Endothelial cell of umbilical vein (primary cell): ENCODE measurements at regions not wholly inside any gene's neighbourhood (a gene's known extent, or its start where the extent isn't known, plus 50 kb on each side); places are given as distances from the start of the nearest gene placed in this dataset.

Source experiments
- BruUV-seq: library from RNA; stranded (reverse); fragments of 400-500 nt; replicated peaks from 2 replicates; lab custom pipeline; 2021; lab: Mats Ljungman, UMichigan
- CTCF ChIA-PET: fragments of 300-600, 350-600 bp; sonication (Branson Sonifier 250); formaldehyde crosslinking; loops from one replicate; lab custom pipeline; 2021; ENCODE audit warnings: antibody characterized with exemption, inconsistent platforms; lab: Charles Lee
- POLR2A ChIA-PET: fragments of 300-600, 350-600 bp; sonication (Branson Sonifier 250); formaldehyde crosslinking; loops from one replicate; lab custom pipeline; 2021; ENCODE audit warnings: antibody characterized with exemption, inconsistent platforms; lab: Charles Lee
- DNase-seq: peaks from one replicate; pipeline ENCODE4 v3.0.0-alpha.2; 2011; ENCODE audit warnings: low read depth, low spot score
- FAIRE-seq: peaks from 2 replicates; lab custom pipeline; 2011; peaks lifted over from hg19 to GRCh38; lab: Jason Lieb, UNC
- H2AFZ ChIP-seq: 2 replicates; pipeline ENCODE4 v1.6.0; 2012; ENCODE audit warnings: low read depth, low read length, control low read depth, inconsistent platforms
- H3K27ac ChIP-seq: 2 replicates; pipeline ENCODE4 v1.5.1; 2011; ENCODE audit warnings: low read depth, mild to moderate bottlenecking, control low read depth, low read length, moderate library complexity; ENCODE audit not compliant: insufficient read depth
- H3K27me3 ChIP-seq, 2 experiments: 2 replicates each; pipeline versions ENCODE4 v1.6.0 to v1.6.1; 2011; ENCODE audit warnings: low read length in 2 of 2, mixed read lengths in 1 of 2; ENCODE audit not compliant: control insufficient read depth in 2 of 2, insufficient read depth in 2 of 2
- H3K36me3 ChIP-seq, 2 experiments: 2 replicates in 1 of 2; 3 replicates in 1 of 2; pipeline ENCODE4 v1.5.1; 2011; ENCODE audit warnings: low read length in 2 of 2, mild to moderate bottlenecking in 1 of 2, moderate library complexity in 1 of 2; ENCODE audit not compliant: control insufficient read depth in 2 of 2, insufficient read depth in 2 of 2; ENCODE audit errors: extremely low read depth in 1 of 2
- H3K4me1 ChIP-seq: 3 replicates; pipeline ENCODE4 v1.5.1; 2011; ENCODE audit warnings: mild to moderate bottlenecking, low read length; ENCODE audit not compliant: control insufficient read depth, insufficient read depth; ENCODE audit errors: extremely low read depth
- H3K4me2 ChIP-seq: 2 replicates; pipeline ENCODE4 v1.6.1; 2011; ENCODE audit warnings: low read length, control low read depth, mixed read lengths; ENCODE audit not compliant: insufficient read depth
- H3K4me3 ChIP-seq, 3 experiments: fragments of 200-600 bp in 1 of 3; sonication (generic), shearing (Covaris generic) in 1 of 3; replicated peaks in 1 of 3; 2 replicates each; pipeline ENCODE4 v1.5.1; 2011 to 2016; ENCODE audit warnings: control low read depth in 3 of 3, low read length in 3 of 3, mild to moderate bottlenecking in 2 of 3, inconsistent platforms in 1 of 3, low read depth in 1 of 3, moderate library complexity in 1 of 3; ENCODE audit not compliant: insufficient read depth in 1 of 3
- H3K79me2 ChIP-seq: 2 replicates; pipeline ENCODE4 v1.6.0; 2012; ENCODE audit warnings: low read length, inconsistent platforms; ENCODE audit not compliant: control insufficient read depth, insufficient read depth
- H3K9ac ChIP-seq: replicated peaks from 2 replicates; pipeline ENCODE3; 2011; ENCODE audit warnings: low read length, control low read depth; ENCODE audit not compliant: insufficient read depth; ENCODE audit errors: extremely low read depth
- H3K9me1 ChIP-seq: replicated peaks from 3 replicates; pipeline ENCODE4 v1.6.0; 2011; ENCODE audit warnings: mild to moderate bottlenecking, low read length; ENCODE audit not compliant: control insufficient read depth, insufficient read depth; ENCODE audit errors: extremely low read depth
- H3K9me3 ChIP-seq: replicated peaks from 2 replicates; pipeline ENCODE4 v1.5.1; 2012; ENCODE audit warnings: low read length, inconsistent platforms; ENCODE audit not compliant: control insufficient read depth, insufficient read depth
- H4K20me1 ChIP-seq: replicated peaks from 2 replicates; pipeline ENCODE3; 2011; ENCODE audit warnings: mild to moderate bottlenecking, low read length; ENCODE audit not compliant: control insufficient read depth, insufficient read depth; ENCODE audit errors: extremely low read depth
- CTCF ChIP-seq, 2 donors: IDR thresholded peaks; 1 replicate in 1 of 2; 2 replicates in 1 of 2; pipeline ENCODE4 v1.5.1; 2011; ENCODE audit warnings: low read length in 2 of 2, mild to moderate bottlenecking in 2 of 2, moderate library complexity in 2 of 2, control low read depth in 1 of 2, inconsistent platforms in 1 of 2, low read depth in 1 of 2; ENCODE audit not compliant: insufficient read depth in 1 of 2; ENCODE audit errors: extremely low read depth in 1 of 2
- EZH2 ChIP-seq: IDR thresholded peaks from 2 replicates; pipeline ENCODE4 v1.6.1; 2012; ENCODE audit warnings: borderline replicate concordance, low read depth, mild to moderate bottlenecking, moderate library complexity, low read length, inconsistent platforms; ENCODE audit not compliant: severe bottlenecking
- FOS ChIP-seq: IDR thresholded peaks from 2 replicates; pipeline ENCODE4 v1.6.1; 2011; ENCODE audit warnings: mild to moderate bottlenecking, low read length, moderate library complexity, borderline replicate concordance; ENCODE audit not compliant: insufficient read depth
- GATA2 ChIP-seq: IDR thresholded peaks from 2 replicates; pipeline ENCODE4 v1.7.0; 2011; ENCODE audit warnings: low read depth, mild to moderate bottlenecking, moderate library complexity, mixed read lengths, low read length; ENCODE audit not compliant: insufficient read length, insufficient read depth
- JUN ChIP-seq: IDR thresholded peaks from 2 replicates; pipeline ENCODE4 v1.6.1; 2011; ENCODE audit warnings: borderline replicate concordance, low read depth; ENCODE audit not compliant: insufficient read length, insufficient read depth
- MAX ChIP-seq: IDR thresholded peaks from 2 replicates; pipeline ENCODE4 v1.6.1; 2011; ENCODE audit not compliant: insufficient read depth, insufficient read length
- MYC ChIP-seq: IDR thresholded peaks from one replicate; pipeline ENCODE4 v1.6.1; 2011; ENCODE audit warnings: mild to moderate bottlenecking, low read depth, low read length
- POLR2A ChIP-seq: IDR thresholded peaks from 2 replicates; pipeline ENCODE4 v1.6.1; 2012; ENCODE audit warnings: low read depth, mild to moderate bottlenecking, control low read depth, low read length
- POLR2AphosphoS5 ChIP-seq: IDR thresholded peaks from 2 replicates; pipeline ENCODE4 v1.6.1; 2012; ENCODE audit warnings: low read depth, mild to moderate bottlenecking, control low read depth, low read length, moderate library complexity; ENCODE audit not compliant: insufficient read depth
- dilution Hi-C: fragments of 300-500 bp; cut with MboI; formaldehyde crosslinking; loops from one replicate; pipeline ENCODE4 v1.15.0; 2019; ENCODE audit warnings: low sequenced_read_pairs; ENCODE audit not compliant: extremely low pct_ligation_motif_present
- intact Hi-C: fragments of 100-400 bp; cut with micrococcal nuclease; formaldehyde crosslinking; loops from one replicate; pipeline ENCODE4 v1.10.0; 2022

- H3K79me2 ChIP-seq: no peaks in the 10 kb centered on the region
- dilution Hi-C loops (no loop called here), intact Hi-C loops (no loop called here)
- H4K20me1 ChIP-seq: no peaks in the 10 kb centered on the region
- TF ChIP-seq POLR2AphosphoS5 (no peak), MYC (no peak), JUN (no peak), MAX (no peak), CTCF (IDR thresholded peaks at IDR 0.05; ENCODE audit: extremely low read depth in 1 of 2, insufficient read depth in 1 of 2, low read depth in 1 of 2, low read length in 2 of 2) (no peak), EZH2 (no peak), GATA2 (no peak), POLR2A (no peak), FOS (no peak)
- ChIA-PET CTCF (no interaction called here), POLR2A (no interaction called here)
- no peaks in the 10 kb centered on the region for H3K36me3 ChIP-seq
- H2AFZ ChIP-seq: no peak overlapping the region
- H3K4me2 ChIP-seq: no peak overlapping the region
- no TSS peak for BruUV-seq
- H3K27ac ChIP-seq: no peak overlapping the region
- H3K4me3 ChIP-seq: no peak overlapping the region
- no peak for FAIRE-seq
- no peaks in the 10 kb centered on the region for H3K9me1 ChIP-seq
- no peak overlapping the region for H3K9ac ChIP-seq
- no peak for DNase-seq
- peaks cover 2 to 3% of the 10 kb centered on the region in 2 experiments for H3K27me3 ChIP-seq
- no peaks in the 10 kb centered on the region for H3K4me1 ChIP-seq
- H3K9me3 ChIP-seq: no peaks in the 10 kb centered on the region
Observed at GRCh38 chr1:88265606-88266005, 418.5 kb upstream of the PKN2 start.
